ENCODE measurements at regions not wholly inside any gene's neighbourhood (a gene's known extent, or its start where the extent isn't known, plus 50 kb on each side); places are given as distances from the start of the nearest gene placed in this dataset.

DNA sequence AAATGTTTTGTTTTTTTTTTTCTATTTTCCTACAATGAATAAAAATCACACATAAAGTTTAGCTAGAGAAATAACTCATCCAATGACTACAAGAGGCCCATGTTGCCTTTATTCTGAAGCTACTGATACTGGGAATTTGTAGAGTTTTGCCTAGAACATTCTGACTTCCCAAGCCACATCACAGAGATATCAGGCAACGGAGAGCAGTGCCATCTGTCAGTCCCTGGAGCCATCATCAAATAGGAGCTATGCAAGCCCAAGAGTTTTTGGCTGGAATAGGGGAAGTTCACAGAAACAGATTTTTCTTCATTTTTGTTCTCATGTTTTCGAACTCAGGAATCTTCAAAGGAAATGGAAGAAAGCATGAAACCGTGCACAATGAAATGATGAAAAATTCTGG, 896.6 kb downstream of the TLE1 start:
- TF ChIP-seq Cebpa-rat (IDR thresholded peaks at IDR 0.05), result no peak
- Histone ChIP-seq H3K27ac (no peak overlapping the region), H3K36me3 (no peaks in the 10 kb centered on the region), H3K4me2 (no peak overlapping the region), H3K9me3 (replicated peaks in 1 of 11) (no peaks in the 10 kb centered on the region), H3K4me1 (peaks cover 0 to 35% (median 11%) of the 10 kb centered on the region in 10 experiments; a peak in 9 of 20 replicates), H3K9ac (no peak overlapping the region), H4K20me1 (no peaks in the 10 kb centered on the region), H3K27me3 (no peaks in the 10 kb centered on the region), H3K4me3 (no peak overlapping the region)

DNA sequence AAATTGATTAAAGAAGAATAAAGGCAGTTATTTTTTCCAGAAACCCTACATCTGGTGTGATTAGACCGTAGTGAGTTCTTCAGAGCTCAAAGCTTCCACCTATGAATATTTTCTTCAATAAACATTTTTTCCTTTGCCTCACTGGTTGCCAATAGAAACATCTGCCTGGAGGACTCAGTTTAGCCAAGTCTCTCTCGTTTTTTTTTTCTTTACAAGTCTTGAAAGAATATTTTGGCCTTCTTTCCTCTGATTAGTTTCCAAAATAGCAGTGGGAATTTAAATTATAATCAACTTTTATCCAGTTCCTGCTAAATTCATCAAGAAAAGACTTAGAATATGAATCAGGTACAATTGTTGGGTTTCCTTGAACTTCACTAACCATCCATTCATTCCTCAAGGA, 897.5 kb downstream of the TLE1 start:
- H3K36me3 ChIP-seq, result no peaks in the 10 kb centered on the region
- H3K4me3 ChIP-seq, result no peak overlapping the region
- no peak overlapping the region; a peak in 1 of 22 replicates for H3K4me2 ChIP-seq
- no peak for TF ChIP-seq Cebpa-rat (IDR thresholded peaks at IDR 0.05)
- no peaks in the 10 kb centered on the region for H4K20me1 ChIP-seq
- H3K4me1 ChIP-seq, result peaks cover 0 to 35% (median 11%) of the 10 kb centered on the region in 10 experiments; a peak in 9 of 20 replicates
- H3K27ac ChIP-seq, result no peak overlapping the region
- no peak overlapping the region for H3K9ac ChIP-seq
- no peaks in the 10 kb centered on the region for H3K27me3 ChIP-seq
- H3K9me3 ChIP-seq (replicated peaks in 1 of 11), result no peaks in the 10 kb centered on the region

DNA sequence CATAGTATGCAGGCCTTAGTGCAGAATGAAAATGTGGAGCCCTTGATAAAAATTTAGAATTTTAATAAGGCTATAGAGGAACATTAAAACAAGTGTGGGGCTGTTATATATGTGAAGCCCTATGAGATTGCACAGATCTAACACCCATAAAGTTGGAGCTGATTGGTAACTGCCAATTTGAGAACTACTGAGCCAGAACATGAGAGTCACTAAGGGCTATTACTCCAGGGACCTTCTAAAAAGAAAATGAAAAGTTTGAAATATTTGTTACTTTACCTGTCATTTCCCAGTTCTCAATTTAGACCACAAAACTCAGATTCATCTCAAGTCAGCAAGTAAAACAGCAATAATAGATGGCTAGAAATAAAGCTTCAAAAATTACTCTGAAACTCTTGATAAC, 898.6 kb downstream of the TLE1 start:
- H3K4me2 ChIP-seq, result peak overlapping the region in 7 of 11 experiments; percentile 32 to 67 (median 42); a peak in 11 of 22 replicates
- peaks cover 0 to 35% (median 11%) of the 10 kb centered on the region in 10 experiments; a peak in 9 of 20 replicates for H3K4me1 ChIP-seq
- no peaks in the 10 kb centered on the region for H4K20me1 ChIP-seq
- no peak overlapping the region for H3K9ac ChIP-seq
- TF ChIP-seq Cebpa-rat (IDR thresholded peaks at IDR 0.05), result no peak
- no peaks in the 10 kb centered on the region for H3K27me3 ChIP-seq
- H3K36me3 ChIP-seq, result no peaks in the 10 kb centered on the region
- no peak overlapping the region for H3K4me3 ChIP-seq
- no peak overlapping the region for H3K27ac ChIP-seq
- no peaks in the 10 kb centered on the region; a peak in 1 of 22 replicates for H3K9me3 ChIP-seq (replicated peaks in 1 of 11)

DNA sequence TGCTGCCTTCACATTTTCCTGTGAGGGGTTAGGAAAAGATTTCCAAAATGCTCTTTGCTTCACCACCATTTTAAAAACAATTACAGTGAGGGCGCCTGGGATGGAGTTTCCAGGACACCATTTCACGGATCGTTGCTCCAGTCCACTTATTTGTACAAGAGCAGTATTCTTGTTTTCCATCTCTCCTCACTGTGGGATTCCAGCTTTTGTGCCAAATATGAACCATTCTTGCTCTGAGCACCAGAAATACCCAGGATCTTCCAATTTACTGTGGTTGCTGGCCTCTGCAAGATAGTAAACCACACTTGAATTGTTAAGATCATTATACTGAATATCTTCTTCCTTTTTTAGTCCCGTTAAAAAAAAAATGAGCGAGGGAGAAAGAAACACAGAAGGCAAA, 899.5 kb downstream of the TLE1 start:
- no peak for TF ChIP-seq Cebpa-rat (IDR thresholded peaks at IDR 0.05)
- no peak overlapping the region for H3K27ac ChIP-seq
- H3K9ac ChIP-seq, result no peak overlapping the region
- H3K4me2 ChIP-seq, result peak overlapping the region in 1 of 11 experiments; percentile 30; a peak in 3 of 22 replicates
- H3K36me3 ChIP-seq, result no peaks in the 10 kb centered on the region
- no peaks in the 10 kb centered on the region for H4K20me1 ChIP-seq
- H3K9me3 ChIP-seq (replicated peaks in 1 of 11), result no peaks in the 10 kb centered on the region; a peak in 1 of 22 replicates
- H3K4me1 ChIP-seq, result peaks cover 0 to 35% (median 11%) of the 10 kb centered on the region in 10 experiments; a peak in 9 of 20 replicates
- no peak overlapping the region for H3K4me3 ChIP-seq
- no peaks in the 10 kb centered on the region for H3K27me3 ChIP-seq

DNA sequence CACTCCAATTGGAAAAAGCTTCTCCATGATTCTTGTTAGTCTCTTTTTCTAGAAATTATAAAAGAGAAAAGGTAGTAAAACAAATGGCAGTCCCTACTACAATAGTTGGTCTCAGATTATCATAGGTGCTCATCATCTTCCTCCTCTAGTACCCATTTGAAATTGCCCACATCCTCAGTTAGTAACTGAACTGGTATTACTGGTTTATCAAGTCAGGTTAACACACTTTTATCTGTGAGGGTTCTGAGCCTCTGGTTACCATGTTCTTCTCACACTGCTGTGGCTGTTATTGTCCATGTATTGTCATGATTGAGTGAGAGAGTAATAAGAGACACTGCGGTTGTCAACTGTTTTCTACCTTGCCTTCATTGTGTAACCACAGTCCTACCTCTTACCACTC, 901.7 kb downstream of the TLE1 start:
- Histone ChIP-seq H3K27me3 (no peaks in the 10 kb centered on the region), H3K4me2 (no peak overlapping the region)

DNA sequence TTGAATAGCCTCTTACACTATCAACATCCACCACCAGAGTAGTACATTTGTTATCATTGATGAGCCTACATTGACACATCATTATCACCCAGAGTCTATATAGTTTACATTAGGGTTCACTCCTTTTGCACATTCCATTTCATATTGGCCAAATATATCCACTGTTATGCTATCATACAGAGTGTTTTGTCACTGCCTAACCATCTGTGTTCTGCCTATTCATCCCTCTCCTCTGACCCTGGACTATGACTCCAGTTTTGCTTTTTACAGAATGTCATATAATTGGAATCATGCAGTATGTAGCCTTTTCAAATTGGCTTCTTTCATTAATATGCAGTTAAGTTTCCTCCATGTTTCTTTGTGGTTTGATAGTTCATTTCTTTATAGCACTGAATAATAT, 904.7 kb downstream of the TLE1 start:
- H3K27ac ChIP-seq, result no peak overlapping the region
- H4K20me1 ChIP-seq, result no peaks in the 10 kb centered on the region
- no peak overlapping the region for H3K9ac ChIP-seq
- H3K4me1 ChIP-seq, result peaks cover 0 to 2% (median 0%) of the 10 kb centered on the region in 10 experiments; a peak in 4 of 20 replicates
- no peak overlapping the region for H3K4me2 ChIP-seq
- H3K36me3 ChIP-seq, result no peaks in the 10 kb centered on the region
- TF ChIP-seq Cebpa-rat (IDR thresholded peaks at IDR 0.05), result no peak
- H3K9me3 ChIP-seq (replicated peaks in 1 of 11), result no peaks in the 10 kb centered on the region; a peak in 1 of 22 replicates
- H3K4me3 ChIP-seq, result no peak overlapping the region
- H3K27me3 ChIP-seq, result no peaks in the 10 kb centered on the region

More for the DNA sequence above, 901.7 kb downstream of the TLE1 start:
- Histone ChIP-seq H3K27ac (no peak overlapping the region), H3K4me3 (no peak overlapping the region), H3K4me1 (peaks cover 0 to 29% (median 11%) of the 10 kb centered on the region in 10 experiments; a peak in 9 of 20 replicates), H4K20me1 (no peaks in the 10 kb centered on the region), H3K36me3 (no peaks in the 10 kb centered on the region), H3K9ac (no peak overlapping the region), H3K9me3 (replicated peaks in 1 of 11) (no peaks in the 10 kb centered on the region; a peak in 1 of 22 replicates)
- TF ChIP-seq Cebpa-rat (IDR thresholded peaks at IDR 0.05), result no peak

DNA sequence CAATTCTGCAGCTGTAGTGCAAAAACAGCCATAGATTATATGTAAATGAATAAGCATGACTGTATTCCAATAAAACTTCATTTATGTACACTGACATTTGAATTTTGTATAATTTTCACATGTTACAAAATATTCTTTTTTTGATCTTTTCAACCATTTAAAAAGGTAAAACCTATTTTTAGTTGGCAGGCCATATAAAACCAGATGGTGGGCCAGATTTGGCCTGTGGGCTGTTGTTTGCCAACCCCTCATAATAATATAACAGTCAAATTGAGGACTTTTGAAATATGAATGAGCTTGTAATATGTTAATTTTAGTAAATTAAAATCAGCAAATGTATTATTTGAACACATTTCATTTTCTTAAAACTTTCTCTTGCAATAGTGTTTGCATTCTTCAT, 913.4 kb downstream of the TLE1 start:
- Histone ChIP-seq H3K4me2 (no peak overlapping the region), H4K20me1 (no peaks in the 10 kb centered on the region), H3K27me3 (0 out of 22 replicates have a peak, but pooled peaks cover 0 to 3% (median 0%) of the 10 kb centered on the region in 11 experiments), H3K4me1 (no peaks in the 10 kb centered on the region), H3K27ac (no peak overlapping the region), H3K4me3 (no peak overlapping the region), H3K9ac (no peak overlapping the region), H3K36me3 (no peaks in the 10 kb centered on the region), H3K9me3 (replicated peaks in 1 of 11) (no peaks in the 10 kb centered on the region)
- TF ChIP-seq Cebpa-rat (IDR thresholded peaks at IDR 0.05), result no peak

DNA sequence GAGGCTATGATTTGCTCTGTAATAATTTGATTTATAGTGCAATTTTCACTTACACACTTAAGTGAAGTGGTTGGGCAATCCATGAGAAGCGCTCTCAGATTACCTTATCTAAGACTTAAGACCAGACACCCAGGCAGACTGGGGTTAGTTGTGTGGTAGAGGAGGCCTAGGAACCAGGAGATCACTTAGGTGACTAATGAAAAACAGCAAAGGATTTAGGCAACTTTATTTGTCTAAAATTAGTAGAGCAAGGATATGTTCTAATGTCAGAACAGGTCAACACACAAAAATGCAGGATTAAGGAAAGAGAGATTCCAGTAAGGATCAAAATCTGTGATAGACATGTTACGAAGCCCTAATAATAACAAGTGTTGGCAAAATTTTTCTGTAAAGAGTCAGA, 913.8 kb downstream of the TLE1 start:
- no peak for TF ChIP-seq Cebpa-rat (IDR thresholded peaks at IDR 0.05)
- H3K4me1 ChIP-seq, result no peaks in the 10 kb centered on the region
- no peak overlapping the region for H3K4me3 ChIP-seq
- no peaks in the 10 kb centered on the region for H3K9me3 ChIP-seq (replicated peaks in 1 of 11)
- H3K4me2 ChIP-seq, result no peak overlapping the region
- no peak overlapping the region for H3K9ac ChIP-seq
- H3K36me3 ChIP-seq, result no peaks in the 10 kb centered on the region
- no peak overlapping the region for H3K27ac ChIP-seq
- H3K27me3 ChIP-seq, result 0 out of 22 replicates have a peak, but pooled peaks cover 0 to 3% (median 0%) of the 10 kb centered on the region in 11 experiments
- H4K20me1 ChIP-seq, result no peaks in the 10 kb centered on the region

DNA sequence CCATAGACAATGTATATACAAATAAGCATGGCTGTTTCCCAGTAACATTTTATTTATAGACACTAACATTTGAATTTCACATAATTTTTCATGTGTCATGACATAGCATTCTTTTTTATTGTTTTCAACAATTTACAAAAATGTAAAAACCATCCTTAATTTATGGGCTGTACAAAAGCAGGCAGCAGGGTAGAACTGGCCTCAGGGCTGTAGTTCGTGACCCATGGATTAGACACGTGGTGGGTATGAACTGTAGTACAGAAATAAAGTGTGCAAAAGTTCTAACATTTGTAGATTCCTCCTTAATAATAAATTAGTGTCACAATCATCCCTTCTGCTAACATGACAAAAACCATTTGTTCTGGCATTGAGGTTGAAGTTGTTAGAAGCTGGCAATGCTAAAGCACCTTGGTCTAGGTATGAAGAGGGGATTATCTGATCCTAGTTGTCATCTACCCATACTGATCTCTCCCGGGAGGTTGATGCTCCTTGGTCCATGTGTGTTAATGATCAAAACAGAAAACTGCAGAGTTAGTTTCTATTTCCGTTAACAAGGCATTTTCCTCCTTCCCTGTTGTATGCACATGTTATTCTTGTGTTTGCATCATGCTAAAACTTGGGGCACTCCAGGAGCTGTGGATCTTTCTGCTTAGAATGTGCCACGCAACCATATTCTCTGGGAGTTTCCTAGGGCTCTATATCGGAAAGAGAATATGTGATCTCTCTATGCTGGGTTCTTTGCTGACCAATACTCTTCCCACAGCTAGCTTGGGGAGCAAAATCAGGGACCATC, 917.6 kb downstream of the TLE1 start:
- Histone ChIP-seq H3K9me3 (replicated peaks in 1 of 11) (peaks cover 0 to 8% (median 0%) of the 10 kb centered on the region in 11 experiments; a peak in 3 of 22 replicates), H3K4me3 (no peak overlapping the region), H3K27me3 (0 out of 22 replicates have a peak, but pooled peaks cover 0 to 3% (median 0%) of the 10 kb centered on the region in 11 experiments), H3K4me1 (no peaks in the 10 kb centered on the region), H4K20me1 (no peaks in the 10 kb centered on the region), H3K36me3 (no peaks in the 10 kb centered on the region), H3K4me2 (no peak overlapping the region), H3K9ac (no peak overlapping the region), H3K27ac (no peak overlapping the region)
- TF ChIP-seq Cebpa-rat (IDR thresholded peaks at IDR 0.05), result no peak

All from BLaER1 treated with 17β-estradiol and CSF1 and Interleukin-3, amounts not matched to agents 10 nM and 100 nM (cell line).